Fibroblast of lung (primary cell): ENCODE measurements at regions not wholly inside any gene's neighbourhood (a gene's known extent, or its start where the extent isn't known, plus 50 kb on each side); places are given as distances from the start of the nearest gene placed in this dataset.

Experiments used
- DNase-seq, 2 donors: peaks; one replicate each; pipeline versions ENCODE4 v3.0.0 to v3.0.0-alpha.2; 2010; ENCODE audit warnings: low read depth in 2 of 2
- H2AFZ ChIP-seq: 2 replicates; pipeline ENCODE4 v1.5.1; 2012; ENCODE audit warnings: low read length, control low read depth, inconsistent platforms
- H3K27ac ChIP-seq: 2 replicates; pipeline ENCODE4 v1.5.1; 2011; ENCODE audit warnings: low read length, control low read depth; ENCODE audit not compliant: insufficient read depth
- H3K27me3 ChIP-seq: 2 replicates; pipeline ENCODE4 v1.5.1; 2011; ENCODE audit warnings: mild to moderate bottlenecking, low read length; ENCODE audit not compliant: control insufficient read depth, insufficient read depth
- H3K36me3 ChIP-seq: 2 replicates; pipeline ENCODE4 v1.5.1; 2011; ENCODE audit warnings: low read length; ENCODE audit not compliant: control insufficient read depth, insufficient read depth
- H3K4me1 ChIP-seq: 2 replicates; pipeline ENCODE4 v1.5.1; 2011; ENCODE audit warnings: low read length; ENCODE audit not compliant: control insufficient read depth, insufficient read depth; ENCODE audit errors: extremely low read depth
- H3K4me2 ChIP-seq: 2 replicates; pipeline ENCODE4 v1.5.1; 2011; ENCODE audit warnings: low read length, control low read depth; ENCODE audit not compliant: insufficient read depth; ENCODE audit errors: extremely low read depth
- H3K4me3 ChIP-seq, 4 experiments: fragments of 200-600 bp in 1 of 4; sonication (generic) in 1 of 4; replicated peaks in 1 of 4; 2 replicates each; pipeline ENCODE4 v1.5.1; 2011 to 2016; ENCODE audit warnings: low read length in 4 of 4, low read depth in 3 of 4, mild to moderate bottlenecking in 3 of 4, control low read depth in 2 of 4, inconsistent platforms in 1 of 4, mixed read lengths in 1 of 4; ENCODE audit not compliant: insufficient read depth in 1 of 4; ENCODE audit errors: control extremely low read depth in 1 of 4
- H3K79me2 ChIP-seq: 2 replicates; pipeline ENCODE4 v1.5.1; 2012; ENCODE audit warnings: mild to moderate bottlenecking, low read length, inconsistent platforms; ENCODE audit not compliant: control insufficient read depth, insufficient read depth
- H3K9ac ChIP-seq: 2 replicates; pipeline ENCODE4 v1.5.1; 2011; ENCODE audit warnings: mild to moderate bottlenecking, low read length, control low read depth; ENCODE audit not compliant: insufficient read depth
- H3K9me3 ChIP-seq: 2 replicates; pipeline ENCODE4 v1.5.1; 2012; ENCODE audit warnings: low read depth, low read length; ENCODE audit not compliant: control insufficient read depth, insufficient read depth
- H4K20me1 ChIP-seq: 2 replicates; pipeline ENCODE4 v1.5.1; 2011; ENCODE audit warnings: low read length; ENCODE audit not compliant: control insufficient read depth, insufficient read depth; ENCODE audit errors: extremely low read depth
- EZH2 ChIP-seq: IDR thresholded peaks from 2 replicates; pipeline ENCODE4 v1.5.1; 2012; ENCODE audit warnings: low read length, control low read depth, mild to moderate bottlenecking; ENCODE audit errors: missing control alignments
- TF ChIP-seq, protein P1 (sequence below), 2 donors: IDR thresholded peaks in 1 of 2; conservative IDR thresholded peaks in 1 of 2; 1 replicate in 1 of 2; 2 replicates in 1 of 2; pipeline ENCODE4 v1.5.1; 2011 to 2012; ENCODE audit warnings: low read length in 2 of 2, control low read depth in 1 of 2, inconsistent platforms in 1 of 2, low read depth in 1 of 2, mild to moderate bottlenecking in 1 of 2

DNA sequence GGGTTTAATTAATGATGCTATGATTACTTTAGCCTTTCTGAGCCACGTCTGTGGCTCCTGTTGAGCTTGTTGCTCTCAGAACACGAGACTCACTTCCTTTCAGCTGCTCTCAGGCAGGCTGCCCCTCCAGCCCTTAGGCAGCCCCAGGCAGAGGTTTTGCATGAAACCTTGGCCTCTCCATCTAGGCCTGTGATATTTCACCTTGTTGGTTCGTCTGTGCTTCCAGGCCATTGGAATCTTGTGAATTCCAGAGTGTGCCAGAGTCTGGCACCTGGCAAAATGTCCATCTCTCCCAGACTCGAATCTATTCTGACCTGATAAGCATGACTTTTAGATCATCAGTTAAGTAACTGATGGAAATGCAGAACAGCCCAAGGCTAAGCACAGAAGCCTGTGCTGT is 254.1 kb downstream of the LOXHD1 start:
- Histone ChIP-seq H3K4me2 (no peak overlapping the region), H3K4me1 (no peaks in the 10 kb centered on the region), H2AFZ (no peak overlapping the region), H4K20me1 (no peaks in the 10 kb centered on the region), H3K9ac (no peak overlapping the region), H3K27me3 (no peaks in the 10 kb centered on the region), H3K36me3 (no peaks in the 10 kb centered on the region), H3K9me3 (no peaks in the 10 kb centered on the region), H3K27ac (no peak overlapping the region), H3K79me2 (no peaks in the 10 kb centered on the region), H3K4me3 (no peak overlapping the region)
- no peak for DNase-seq
- TF ChIP-seq EZH2 = no peak
- TF ChIP-seq, protein P1, sequence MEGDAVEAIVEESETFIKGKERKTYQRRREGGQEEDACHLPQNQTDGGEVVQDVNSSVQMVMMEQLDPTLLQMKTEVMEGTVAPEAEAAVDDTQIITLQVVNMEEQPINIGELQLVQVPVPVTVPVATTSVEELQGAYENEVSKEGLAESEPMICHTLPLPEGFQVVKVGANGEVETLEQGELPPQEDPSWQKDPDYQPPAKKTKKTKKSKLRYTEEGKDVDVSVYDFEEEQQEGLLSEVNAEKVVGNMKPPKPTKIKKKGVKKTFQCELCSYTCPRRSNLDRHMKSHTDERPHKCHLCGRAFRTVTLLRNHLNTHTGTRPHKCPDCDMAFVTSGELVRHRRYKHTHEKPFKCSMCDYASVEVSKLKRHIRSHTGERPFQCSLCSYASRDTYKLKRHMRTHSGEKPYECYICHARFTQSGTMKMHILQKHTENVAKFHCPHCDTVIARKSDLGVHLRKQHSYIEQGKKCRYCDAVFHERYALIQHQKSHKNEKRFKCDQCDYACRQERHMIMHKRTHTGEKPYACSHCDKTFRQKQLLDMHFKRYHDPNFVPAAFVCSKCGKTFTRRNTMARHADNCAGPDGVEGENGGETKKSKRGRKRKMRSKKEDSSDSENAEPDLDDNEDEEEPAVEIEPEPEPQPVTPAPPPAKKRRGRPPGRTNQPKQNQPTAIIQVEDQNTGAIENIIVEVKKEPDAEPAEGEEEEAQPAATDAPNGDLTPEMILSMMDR (conservative IDR thresholded peaks at IDR 0.05 in 1 of 2, IDR thresholded peaks at IDR 0.05 in 1 of 2; ENCODE audit: low read depth in 1 of 2, low read length in 2 of 2) = no peak

DNA sequence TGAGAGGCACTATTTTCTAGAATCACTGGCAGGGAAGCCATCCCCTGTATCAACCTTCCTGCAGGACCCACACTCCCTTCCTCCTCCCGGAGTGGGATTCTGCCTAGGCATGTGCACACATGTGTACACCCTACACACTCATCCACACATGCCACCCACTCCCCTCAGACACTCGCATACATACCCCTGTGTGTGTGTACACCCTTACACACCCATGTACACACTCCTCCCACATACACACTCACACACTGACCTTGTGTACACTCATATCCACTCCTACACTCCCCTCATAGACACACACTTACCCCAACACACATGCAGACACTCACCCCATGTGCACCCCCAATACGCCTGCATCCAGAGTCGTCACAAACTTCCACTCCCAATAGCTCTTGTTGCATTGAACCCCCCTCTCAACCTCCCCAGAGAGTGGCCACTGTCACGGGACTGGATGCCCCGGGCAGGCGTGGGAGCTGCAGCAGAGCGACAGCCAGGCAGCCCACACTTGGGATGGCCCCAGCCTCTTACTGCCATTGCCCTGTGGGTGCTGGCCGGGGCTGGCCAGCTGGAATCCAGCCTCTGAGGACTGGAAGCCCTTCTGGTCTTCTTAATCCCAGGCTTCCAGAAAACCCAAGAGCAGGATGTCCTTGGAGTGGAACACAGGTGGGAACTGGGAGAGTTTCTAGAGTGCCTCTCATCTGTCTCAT is 251.0 kb downstream of the LOXHD1 start:
- Histone ChIP-seq H3K4me3 (no peak overlapping the region), H3K27me3 (no peaks in the 10 kb centered on the region), H3K36me3 (no peaks in the 10 kb centered on the region), H3K79me2 (no peaks in the 10 kb centered on the region), H3K27ac (no peak overlapping the region), H4K20me1 (no peaks in the 10 kb centered on the region), H2AFZ (no peak overlapping the region), H3K4me2 (no peak overlapping the region), H3K9me3 (no peaks in the 10 kb centered on the region), H3K4me1 (no peaks in the 10 kb centered on the region), H3K9ac (no peak overlapping the region)
- TF ChIP-seq, protein P1 (conservative IDR thresholded peaks at IDR 0.05 in 1 of 2, IDR thresholded peaks at IDR 0.05 in 1 of 2; ENCODE audit: low read depth in 1 of 2, low read length in 2 of 2) = no peak
- no peak for TF ChIP-seq EZH2
- no peak for DNase-seq

DNA sequence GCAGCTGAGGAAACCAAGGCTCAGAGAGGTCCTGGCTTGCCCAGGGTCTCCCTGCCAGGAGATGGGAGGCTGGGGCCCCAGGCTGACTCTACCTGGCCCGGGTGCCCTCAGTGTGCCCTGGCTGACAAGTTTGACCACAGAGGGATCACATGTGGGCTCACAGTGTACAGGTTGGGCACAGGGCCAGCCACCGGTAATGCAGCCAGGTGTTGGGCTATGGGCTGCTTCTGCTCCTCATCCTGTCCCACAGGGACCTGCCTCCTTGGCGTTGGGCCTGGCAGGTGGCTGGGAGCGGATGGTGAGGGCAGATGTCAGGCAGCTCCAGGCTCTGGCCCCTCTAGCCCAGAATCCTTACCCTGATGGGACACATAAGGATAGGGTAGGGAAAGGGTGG is 250.5 kb downstream of the LOXHD1 start:
- H3K9me3 ChIP-seq = no peaks in the 10 kb centered on the region
- H3K79me2 ChIP-seq = no peaks in the 10 kb centered on the region
- no peaks in the 10 kb centered on the region for H3K27me3 ChIP-seq
- H3K27ac ChIP-seq = no peak overlapping the region
- no peaks in the 10 kb centered on the region for H3K36me3 ChIP-seq
- no peak overlapping the region for H2AFZ ChIP-seq
- DNase-seq = no peak
- no peaks in the 10 kb centered on the region for H4K20me1 ChIP-seq
- H3K4me3 ChIP-seq = no peak overlapping the region
- H3K4me1 ChIP-seq = no peaks in the 10 kb centered on the region
- TF ChIP-seq EZH2 = no peak
- TF ChIP-seq, protein P1 (conservative IDR thresholded peaks at IDR 0.05 in 1 of 2, IDR thresholded peaks at IDR 0.05 in 1 of 2; ENCODE audit: low read depth in 1 of 2, low read length in 2 of 2) = no peak
- H3K4me2 ChIP-seq = no peak overlapping the region
- no peak overlapping the region for H3K9ac ChIP-seq
